GM03348 (cell line): ENCODE measurements at regions not wholly inside any gene's neighbourhood (a gene's known extent, or its start where the extent isn't known, plus 50 kb on each side); places are given as distances from the start of the nearest gene placed in this dataset.
"Not testable (repeated sequence)": the region's sequence is repeated elsewhere in the genome, so short reads cannot be mapped to it uniquely, and the experiment has no call there.

ENCODE experiments used
- DNase-seq: peaks from one replicate; pipeline ENCODE4 v3.0.0; 2012; ENCODE audit warnings: low spot score

DNA sequence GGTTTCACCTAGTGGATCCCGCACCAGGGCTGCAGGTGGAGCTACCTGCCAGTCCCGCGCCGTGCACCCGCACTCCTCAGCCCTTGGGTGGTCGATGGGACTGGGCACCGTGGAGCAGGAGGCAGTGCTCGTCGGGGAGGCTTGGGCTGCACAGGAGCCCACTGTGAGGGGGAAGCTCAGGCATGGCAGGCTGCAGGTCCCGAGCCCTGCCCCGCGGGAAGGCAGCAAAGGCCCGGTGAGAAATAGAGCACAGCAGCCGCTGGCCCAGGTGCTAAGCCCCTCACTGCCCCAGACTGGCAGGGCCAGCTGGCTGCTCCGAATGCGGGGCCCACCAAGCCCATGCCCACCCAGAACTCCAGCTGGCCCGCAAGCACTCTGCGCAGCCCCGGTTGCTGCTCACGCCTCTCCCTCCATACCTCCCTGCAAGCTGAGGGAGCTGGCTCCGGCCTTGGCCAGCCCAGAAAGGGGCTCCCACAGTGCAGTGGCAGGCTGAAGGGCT, 872.7 kb downstream of the PCDH17 start:
- not testable (repeated sequence) for DNase-seq

DNA sequence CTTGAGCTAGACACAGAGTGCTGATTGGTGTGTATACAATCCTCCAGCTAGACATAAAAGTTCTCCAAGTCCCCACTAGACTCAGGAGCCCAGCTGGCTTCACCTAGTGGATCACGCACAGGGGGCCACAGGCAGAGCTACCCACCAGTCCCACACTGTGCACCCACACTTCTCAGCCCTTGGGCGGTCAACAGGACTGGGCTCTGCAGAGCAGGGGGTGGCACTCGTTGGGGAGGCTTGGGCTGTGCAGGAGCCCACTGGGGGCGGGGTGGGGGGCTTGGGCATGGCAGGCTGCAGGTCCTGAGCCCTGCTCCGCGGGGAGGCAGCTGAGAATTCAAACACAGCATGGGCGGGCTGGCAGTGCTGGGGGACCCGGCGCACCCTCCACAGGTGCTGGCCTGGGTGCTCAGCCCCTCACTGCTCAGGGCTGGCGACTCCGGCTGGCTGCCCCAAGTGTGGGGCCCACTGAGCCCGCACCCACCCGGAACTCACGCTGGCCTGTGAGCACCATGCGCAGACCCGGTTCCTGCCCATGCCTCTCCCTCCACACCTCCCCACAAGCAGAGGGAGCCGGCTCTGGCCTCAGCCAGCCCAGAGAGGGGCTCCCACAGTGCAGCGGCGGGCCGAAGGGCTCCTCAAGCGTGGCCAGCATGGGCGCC, 873.8 kb downstream of the PCDH17 start:
- DNase-seq: not testable (repeated sequence)

DNA sequence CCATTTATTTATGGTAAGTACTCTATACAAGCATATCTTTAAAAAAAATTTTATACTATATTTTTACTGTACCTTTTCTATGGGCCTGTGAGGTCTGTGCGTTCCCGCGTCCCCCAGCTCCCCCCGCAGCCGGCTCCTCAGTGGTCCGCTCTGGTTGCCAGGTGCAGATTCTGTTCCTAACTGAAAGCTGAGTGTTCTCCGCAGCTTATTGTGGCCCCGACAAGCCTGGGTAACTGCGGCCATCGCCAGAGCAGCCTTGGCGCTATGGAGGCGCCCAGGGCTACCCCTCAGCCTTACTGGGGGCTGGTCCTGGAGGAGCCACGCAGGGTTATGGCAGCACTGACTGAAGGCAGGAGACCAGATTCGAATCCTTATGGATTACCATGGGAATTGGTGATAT, 896.8 kb downstream of the PCDH17 start:
- no peak for DNase-seq

DNA sequence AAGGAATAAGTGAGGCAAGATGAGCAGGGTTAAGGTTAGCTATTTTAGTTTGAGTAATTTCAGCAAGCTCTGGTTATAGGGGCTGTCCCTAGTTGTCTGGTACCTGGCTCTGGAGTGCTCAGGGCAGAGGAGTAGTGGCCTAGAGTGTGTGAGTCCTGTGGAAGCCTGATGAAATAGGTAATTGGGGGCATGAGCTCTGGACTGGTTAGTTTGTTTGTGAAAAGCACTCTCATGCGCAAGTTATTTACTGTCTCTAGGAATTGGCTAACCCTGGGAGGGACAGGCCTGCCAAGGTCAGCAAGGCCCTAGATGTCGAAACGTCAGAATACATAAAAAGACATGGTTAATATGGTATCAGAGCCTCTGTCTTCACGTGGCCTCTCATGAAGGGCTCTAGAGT, 900.1 kb downstream of the PCDH17 start:
- DNase-seq: no peak

DNA sequence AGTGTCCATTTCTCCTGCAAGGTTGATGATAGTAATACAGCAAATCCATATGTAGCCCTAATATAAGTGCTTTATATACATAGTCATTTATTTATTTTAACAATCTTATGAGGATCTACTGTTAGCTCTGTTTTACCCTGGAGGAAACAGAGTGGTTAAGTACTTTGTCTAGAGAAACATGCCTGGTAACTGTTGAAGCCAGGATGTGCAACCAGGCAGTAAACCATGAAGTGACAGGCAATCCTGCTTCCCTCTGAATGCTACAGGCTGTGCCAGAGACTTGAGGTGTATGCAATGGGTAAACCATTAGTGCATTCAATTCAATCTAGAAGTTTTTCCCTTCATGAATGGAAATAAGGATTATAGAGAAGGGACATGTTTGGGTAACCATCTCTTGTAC, 911.0 kb downstream of the PCDH17 start:
- no peak for DNase-seq

DNA sequence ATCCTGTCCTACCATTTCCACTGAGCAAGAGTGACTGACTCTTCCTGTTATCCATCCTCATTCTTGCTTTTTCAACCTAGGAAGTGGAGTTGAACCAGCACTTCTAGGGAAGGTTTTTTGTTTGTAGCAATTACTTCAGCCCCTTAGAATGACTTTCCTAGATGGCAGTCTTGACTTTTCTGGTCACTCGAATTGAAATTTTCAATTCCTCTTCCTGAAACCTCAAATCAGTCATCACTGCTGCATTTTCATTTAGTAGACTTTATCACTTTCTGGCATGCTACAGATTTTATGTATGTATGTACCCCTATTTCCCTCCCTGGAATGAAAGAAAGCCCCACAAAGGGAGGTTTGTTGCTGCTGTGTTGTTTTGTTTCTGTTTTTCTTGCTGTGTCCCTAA, 915.9 kb downstream of the PCDH17 start:
- no peak for DNase-seq

DNA sequence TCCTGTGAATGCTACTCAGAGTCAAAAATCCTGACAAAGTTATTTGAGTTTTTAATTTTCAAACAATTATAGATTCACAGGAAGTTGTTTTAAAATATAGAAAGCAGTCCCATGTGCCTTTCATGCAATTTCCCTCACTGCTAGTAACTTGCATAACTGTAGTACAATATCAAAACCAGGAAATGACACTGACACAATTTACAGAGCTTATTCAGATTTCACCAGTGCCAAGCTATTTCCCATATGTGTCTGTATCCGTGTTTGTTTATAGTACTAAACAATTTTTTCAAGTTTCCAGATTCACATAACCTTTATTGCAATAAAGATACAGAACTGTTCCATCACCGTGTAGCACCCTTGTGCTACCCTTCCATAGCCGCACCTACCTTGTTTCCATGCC, 934.6 kb downstream of the PCDH17 start:
- DNase-seq: no peak

DNA sequence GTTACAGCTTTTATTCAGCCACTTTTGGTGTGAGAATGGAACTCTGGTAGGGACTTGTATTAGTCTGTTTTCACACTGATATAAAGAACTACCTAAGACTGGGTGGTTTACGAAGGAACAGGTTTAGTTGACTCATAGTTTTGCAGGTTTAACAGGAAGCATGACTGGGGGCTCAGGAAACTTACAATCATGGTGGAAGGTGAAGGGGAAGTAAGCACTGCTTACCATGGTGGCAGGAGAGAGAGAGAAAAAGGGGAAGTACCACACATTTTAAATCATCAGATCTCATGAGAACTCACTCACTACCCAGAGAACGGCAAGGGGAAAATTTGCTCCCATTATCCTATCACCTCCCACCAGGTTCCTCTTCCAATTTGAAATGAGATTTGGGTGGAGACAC, 942.2 kb downstream of the PCDH17 start:
- no peak for DNase-seq

DNA sequence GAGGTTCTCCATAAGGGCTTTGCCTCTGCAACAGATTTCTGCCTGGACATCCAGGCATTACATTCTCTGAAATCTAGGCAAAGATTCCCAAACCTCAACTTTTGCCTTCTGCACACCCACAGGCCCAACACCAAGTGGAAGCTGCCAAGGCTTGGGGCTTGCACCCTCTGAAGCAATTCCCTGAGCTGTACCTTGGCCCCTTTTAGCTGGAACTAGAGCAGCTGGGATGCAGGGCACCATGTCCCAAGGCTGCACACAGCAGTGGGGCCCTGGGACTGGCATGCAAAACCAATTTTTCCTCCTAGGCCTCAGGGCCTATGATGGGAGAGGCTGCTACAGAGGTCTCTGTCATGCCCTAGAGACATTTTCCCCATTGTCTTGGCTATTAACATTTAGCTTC, 943.2 kb downstream of the PCDH17 start:
- no peak for DNase-seq

DNA sequence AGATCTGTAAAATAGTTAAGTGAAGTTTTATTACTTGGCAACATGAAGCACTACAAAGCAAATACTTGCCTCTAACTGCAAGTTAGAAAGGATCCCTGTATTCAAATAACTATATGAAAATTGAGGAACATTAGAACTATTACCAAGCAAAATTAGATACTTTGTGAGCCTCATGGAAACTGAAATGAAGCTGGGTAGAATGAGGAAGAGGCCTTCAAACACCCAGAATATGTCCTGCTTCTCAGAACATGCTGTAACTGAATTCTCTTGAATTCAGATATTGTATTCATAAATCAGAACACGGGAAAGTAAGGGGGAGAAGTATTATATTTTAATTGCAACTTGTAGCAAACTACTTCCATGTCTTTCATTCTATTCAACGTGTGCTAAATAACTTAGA, 947.9 kb downstream of the PCDH17 start:
- DNase-seq: no peak

DNA sequence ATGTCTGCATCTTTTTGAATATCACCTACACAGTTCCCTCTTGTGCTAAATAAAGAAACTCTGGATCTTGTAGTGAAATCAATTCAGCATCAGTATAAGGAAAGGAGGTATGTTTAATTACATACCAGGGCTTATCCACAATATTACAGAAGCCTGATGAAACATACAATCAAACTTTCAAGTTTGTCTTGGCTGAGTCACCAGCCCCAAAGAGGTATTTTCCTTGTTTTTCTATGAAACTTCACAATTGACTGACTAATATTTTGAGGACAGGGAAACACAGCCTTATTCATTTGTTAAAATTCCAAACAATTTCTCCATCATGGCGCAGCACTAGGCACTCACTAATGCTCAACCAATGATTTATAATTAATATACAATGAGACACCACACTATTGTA, 952.4 kb downstream of the PCDH17 start:
- no peak for DNase-seq

DNA sequence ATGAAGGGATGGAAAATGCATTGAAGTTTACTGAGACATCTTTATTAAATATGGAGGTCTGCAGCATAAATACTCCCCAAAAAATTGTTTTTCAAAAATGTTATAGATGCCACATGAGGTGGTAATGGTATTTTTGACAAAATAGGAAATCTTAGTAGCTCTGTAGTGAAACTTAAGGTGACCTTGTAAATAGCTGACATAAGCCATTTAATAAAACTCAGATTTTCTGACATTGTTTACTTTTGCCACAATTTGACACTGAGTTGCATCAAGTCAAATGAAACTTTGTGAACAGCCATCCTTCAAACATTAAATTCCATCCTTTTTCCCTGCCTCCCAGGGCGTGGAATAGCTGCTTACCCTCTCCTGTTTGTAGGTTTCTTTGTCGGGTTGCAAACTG, 953.1 kb downstream of the PCDH17 start:
- DNase-seq: no peak

DNA sequence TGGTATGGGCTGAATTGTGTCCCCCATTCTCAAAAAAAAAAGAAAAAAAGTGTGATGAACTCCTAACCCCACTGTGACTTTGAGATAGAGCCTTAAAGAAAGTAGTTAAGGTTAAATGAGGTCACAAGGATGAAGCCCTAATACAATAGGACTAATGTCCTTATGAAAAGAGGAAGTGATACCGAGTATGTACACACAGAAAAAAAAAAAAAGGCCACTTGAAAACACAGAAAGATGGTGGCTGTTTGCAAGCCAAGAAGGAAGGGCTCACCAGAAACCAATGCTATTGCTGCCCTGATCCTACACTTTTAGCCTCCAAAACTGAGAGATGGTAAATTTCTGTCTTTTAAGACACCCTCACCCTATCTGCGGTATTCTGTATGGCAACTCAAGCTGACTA, 955.6 kb downstream of the PCDH17 start:
- DNase-seq: no peak

DNA sequence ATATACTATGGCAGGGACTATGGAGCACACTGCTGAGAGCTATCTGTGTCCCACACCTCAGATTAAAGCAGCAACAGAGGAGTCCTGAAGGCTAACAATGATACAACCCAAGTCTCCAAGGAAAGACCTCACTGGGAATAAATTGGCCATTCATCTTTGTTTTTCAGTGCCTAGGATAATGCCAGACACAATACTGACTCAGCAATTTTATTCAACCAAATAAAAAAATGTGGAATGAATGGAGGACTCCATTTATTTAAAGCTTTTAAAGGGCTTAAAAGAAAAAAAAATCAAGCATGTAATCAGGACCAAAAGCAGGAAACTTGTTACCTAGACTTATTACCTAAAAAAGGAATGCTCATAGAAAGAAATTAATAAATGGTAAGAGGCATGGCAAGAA, 960.5 kb downstream of the PCDH17 start:
- DNase-seq: no peak

DNA sequence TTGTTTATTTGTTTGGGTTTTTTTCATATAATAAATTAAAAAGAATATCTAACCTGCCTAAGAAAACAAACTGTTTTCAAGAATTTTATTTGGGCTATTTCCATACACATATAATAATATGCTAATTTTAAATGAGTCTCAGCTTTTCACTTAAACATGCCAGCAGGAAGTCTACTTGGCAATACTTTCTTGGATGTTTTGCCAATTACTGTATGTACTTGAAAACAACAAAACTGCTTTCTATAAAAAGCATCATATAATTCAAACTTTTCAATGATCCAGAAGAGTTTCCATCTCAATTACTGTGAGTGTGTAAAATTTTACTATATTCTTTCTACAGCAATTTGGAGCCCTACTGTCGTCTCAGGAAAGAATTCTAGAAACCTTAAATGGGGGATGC, 961.2 kb downstream of the PCDH17 start:
- DNase-seq: no peak

DNA sequence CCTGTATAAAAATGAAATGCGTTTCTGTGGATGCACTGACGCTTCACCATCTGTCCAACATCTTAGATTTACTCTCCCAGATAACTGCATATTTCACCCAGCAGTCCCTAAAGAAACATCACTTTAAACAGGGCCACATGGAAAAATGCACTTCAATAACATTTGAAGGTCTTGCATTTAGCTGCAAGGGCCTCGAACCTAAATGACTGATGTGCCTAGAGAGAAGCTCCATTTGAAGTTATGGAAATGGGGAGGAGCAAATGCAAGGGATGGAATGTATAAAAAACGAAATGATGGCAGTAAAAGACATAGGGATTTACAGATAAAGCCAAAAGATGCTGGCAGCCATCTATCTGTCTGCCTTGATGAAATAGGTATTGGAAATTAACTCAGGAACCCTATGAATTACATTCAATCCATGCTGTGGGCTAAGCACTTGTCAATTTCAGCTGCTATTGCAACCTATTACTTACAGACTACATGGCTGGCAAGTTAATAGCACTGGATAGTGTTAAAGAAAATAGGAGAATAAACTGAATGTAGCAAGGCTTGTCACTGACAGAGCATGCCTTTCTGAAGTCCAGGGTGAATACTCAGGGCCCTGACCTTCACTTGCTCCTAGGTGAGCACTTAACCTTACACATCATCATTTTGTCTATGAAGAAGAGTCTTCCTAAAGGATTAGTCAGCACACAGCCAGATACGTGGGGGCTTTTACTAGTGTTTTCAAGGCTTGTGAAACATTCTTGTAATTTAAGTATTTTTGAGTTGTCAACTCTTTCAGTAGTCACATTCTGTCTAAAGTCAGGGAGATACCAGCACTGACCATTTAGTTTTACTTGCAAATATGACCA, 963.4 kb downstream of the PCDH17 start:
- no peak for DNase-seq

DNA sequence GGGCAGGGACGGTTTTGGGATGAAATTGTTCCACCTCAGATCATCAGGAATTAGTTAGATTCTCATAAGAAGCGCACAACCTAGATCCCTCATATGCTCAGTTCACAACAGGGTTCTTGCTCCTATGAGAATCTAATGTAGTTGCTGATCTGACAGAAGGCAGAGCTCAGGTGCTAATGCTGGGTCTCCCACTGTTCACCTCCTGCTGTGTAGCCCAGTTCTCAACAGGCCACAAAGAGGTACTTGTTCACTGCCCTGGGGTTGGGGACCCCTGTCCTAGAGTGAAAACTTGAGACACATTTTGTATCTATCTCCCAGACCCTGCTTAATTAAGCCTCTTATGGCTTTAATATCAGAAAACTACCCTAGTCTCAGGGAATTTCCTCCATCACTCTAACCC, 966.0 kb downstream of the PCDH17 start:
- no peak for DNase-seq

DNA sequence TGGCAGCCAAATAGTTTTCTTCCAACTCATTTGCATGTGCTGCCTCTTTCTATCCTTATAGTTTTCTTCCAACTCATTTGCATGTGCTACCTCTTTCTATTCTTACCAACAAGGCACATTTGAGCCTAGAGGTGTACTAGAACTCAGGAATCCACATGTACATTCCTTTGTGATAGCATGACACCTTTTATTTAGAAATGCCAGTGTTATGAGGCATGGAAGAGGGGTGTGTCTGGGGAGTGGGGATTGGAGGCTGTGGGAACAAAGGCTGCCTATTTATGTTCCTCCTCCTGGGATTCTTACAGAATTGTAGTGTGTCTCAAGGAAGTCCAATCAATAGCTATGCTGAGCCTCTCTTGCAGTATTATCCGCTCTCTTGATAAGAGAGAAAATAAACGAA, 966.7 kb downstream of the PCDH17 start:
- DNase-seq: no peak

DNA sequence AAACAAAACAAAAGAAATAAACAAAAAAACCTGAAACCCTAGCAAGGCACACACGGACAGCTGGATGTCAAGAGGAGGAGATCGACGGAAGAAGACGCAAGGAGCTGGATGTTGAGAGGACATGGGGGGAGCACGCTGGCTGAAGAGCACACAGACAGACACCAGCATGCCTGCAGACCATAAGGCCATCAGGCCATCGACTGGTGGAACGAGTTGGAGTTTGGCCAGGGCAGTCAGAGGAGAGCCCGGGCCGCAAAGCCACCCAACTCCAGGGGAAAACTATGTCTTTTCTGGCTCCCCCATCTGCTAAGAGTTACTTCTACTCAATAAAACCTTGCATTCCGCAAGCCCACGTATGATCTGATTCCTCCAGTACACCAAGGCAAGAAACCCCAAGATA, 979.6 kb downstream of the PCDH17 start:
- no peak for DNase-seq

DNA sequence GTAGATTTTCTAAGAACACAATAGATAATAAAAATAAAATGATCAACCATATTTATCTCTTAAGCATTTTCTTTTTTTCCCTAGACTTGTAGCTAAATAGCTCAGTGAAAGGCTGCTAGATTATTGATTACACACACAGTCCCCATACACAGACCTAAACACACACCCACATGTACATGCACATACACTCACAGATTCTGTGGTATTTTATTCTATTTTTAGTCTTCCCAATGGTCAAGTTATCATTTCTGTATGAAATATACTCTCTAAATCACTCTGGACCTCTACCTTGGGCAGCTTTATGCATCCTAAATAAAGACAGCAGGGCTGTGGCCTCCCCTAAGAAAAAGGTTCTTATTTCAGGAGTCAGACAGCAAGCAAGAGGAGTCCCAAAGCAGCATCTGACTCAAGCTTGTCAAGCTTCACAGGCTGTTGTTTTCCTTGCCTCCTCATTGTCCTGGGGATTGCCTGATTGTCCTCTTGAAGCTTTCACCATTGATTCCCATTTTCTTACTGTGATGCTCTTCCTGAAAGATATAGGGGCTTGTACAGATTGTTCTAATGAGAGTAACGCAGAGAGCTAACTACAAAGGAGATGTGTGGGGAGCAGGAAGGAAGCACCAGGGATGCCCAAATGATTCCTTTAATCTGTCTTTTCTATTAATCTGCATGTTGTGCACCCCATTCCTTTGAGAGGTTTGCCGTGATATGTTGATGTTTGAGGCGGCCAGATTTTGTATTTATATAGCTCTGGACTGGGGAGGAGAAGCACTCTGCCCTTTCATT, 986.5 kb downstream of the PCDH17 start:
- DNase-seq: no peak

DNA sequence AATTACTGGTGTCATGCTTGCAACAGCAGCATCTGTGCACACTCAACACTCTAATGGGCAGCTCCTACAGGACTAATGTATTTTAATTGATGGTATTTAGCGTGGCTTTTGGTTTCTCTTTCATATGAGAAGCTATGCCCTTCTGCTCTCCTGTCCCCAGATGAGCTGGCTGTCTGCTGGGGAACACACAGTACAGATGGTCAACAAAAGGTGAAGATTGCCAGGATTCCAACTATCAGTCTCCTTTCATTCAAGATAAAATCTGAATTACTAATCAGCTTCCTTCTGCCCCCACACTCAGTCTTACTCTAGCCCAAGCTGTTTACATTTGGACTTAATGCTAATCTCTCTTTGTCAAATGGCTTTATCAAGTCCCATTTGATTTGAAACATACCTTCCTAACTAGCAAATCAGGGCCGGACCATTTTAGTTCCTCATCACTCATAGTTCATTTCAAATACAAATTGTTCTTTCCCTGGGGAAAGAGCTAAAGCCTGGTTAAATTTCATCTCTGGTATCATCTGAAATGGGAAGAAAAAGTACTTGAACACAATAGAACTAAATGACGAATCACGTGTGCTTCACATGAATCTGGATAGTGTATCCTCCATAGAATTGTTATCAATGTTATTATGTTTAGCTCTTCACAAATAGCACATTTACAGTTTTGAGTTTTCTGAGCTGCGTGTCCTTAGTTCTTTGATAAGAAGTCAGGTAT, 988.0 kb downstream of the PCDH17 start:
- no peak for DNase-seq

DNA sequence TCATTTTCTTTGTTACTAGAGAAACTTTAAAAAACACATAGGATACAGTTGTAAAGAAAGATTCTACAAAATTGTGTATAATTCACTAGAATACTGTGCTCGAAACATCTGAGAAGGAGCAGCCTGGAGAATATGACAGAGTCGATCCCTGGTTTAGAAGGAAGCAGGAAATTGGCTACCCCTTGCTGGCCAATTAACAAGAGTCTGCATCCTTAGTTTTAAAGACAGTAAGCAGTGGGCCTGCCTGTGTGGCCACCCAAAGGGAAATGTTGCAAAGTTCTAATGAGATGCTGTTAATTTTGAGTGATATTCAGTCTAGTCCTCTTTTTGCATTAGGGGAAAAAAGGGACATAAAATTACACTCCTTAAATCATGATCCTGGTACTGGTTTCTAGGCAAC, 988.6 kb downstream of the PCDH17 start:
- DNase-seq: no peak
